GM18951 (cell line): ENCODE measurements at regions not wholly inside any gene's neighbourhood (a gene's known extent, or its start where the extent isn't known, plus 50 kb on each side); places are given as distances from the start of the nearest gene placed in this dataset.

Experiments used
- POLR2A ChIP-seq: IDR thresholded peaks from 4 replicates; pipeline ENCODE4 v1.6.1; 2011; ENCODE audit warnings: mild to moderate bottlenecking; ENCODE audit not compliant: insufficient read length, insufficient read depth; ENCODE audit errors: extremely low read depth
- in situ Hi-C: fragments of 300-500 bp; cut with MboI; formaldehyde crosslinking; loops from one replicate; pipeline ENCODE4 v1.12.0; 2022; ENCODE audit warnings: low sequenced_read_pairs, mixed read lengths, inconsistent platforms; ENCODE audit not compliant: unreplicated experiment

- no peak for TF ChIP-seq POLR2A
- in situ Hi-C loops = no loop called here
Measured at GRCh38 chr14:62546862-62547474, 498.3 kb downstream of the KCNH5 start.

GRCh38 chr14:62557416-62557815 lies 487.8 kb downstream of the KCNH5 start:
- in situ Hi-C loops = no loop called here
- no peak for TF ChIP-seq POLR2A

GRCh38 chr14:62558451-62558850 lies 486.8 kb downstream of the KCNH5 start:
- in situ Hi-C loops = no loop called here
- no peak for TF ChIP-seq POLR2A

- in situ Hi-C loops = no loop called here
- TF ChIP-seq POLR2A = no peak
Measured at GRCh38 chr14:62585247-62585646, 460.0 kb downstream of the KCNH5 start.

- TF ChIP-seq POLR2A = no peak
- in situ Hi-C loops = no loop called here
Measured at GRCh38 chr14:62592877-62593276, 452.4 kb downstream of the KCNH5 start.

- in situ Hi-C loops = no loop called here
Measured at GRCh38 chr14:62597143-62597542, 448.1 kb downstream of the KCNH5 start.

GRCh38 chr14:62599616-62600385 lies 445.5 kb downstream of the KCNH5 start:
- no peak for TF ChIP-seq POLR2A
- in situ Hi-C loops = no loop called here

More at GRCh38 chr14:62597143-62597542, 448.1 kb downstream of the KCNH5 start:
- TF ChIP-seq POLR2A = no peak

GRCh38 chr14:62602712-62603111 lies 442.5 kb downstream of the KCNH5 start:
- in situ Hi-C loops = no loop called here
- no peak for TF ChIP-seq POLR2A

GRCh38 chr14:62604524-62604923 lies 440.7 kb downstream of the KCNH5 start:
- in situ Hi-C loops = no loop called here
- no peak for TF ChIP-seq POLR2A

GRCh38 chr14:62614122-62614521 lies 431.1 kb downstream of the KCNH5 start:
- no peak for TF ChIP-seq POLR2A
- in situ Hi-C loops = no loop called here

- in situ Hi-C loops = no loop called here
- TF ChIP-seq POLR2A = no peak
Measured at GRCh38 chr14:62616668-62617067, 428.6 kb downstream of the KCNH5 start.

- no peak for TF ChIP-seq POLR2A
- in situ Hi-C loops = no loop called here
Measured at GRCh38 chr14:62626416-62626815, 418.8 kb downstream of the KCNH5 start.

- TF ChIP-seq POLR2A = no peak
Measured at GRCh38 chr14:62629176-62629725, 416.0 kb downstream of the KCNH5 start.

GRCh38 chr14:62631176-62631575 lies 414.1 kb downstream of the KCNH5 start:
- in situ Hi-C loops = no loop called here
- no peak for TF ChIP-seq POLR2A

More at GRCh38 chr14:62629176-62629725, 416.0 kb downstream of the KCNH5 start:
- in situ Hi-C loops = no loop called here
